Fibroblast of mammary gland (primary cell): ENCODE measurements at regions not wholly inside any gene's neighbourhood (a gene's known extent, or its start where the extent isn't known, plus 50 kb on each side); places are given as distances from the start of the nearest gene placed in this dataset.

Experiments used
- DNase-seq: peaks from one replicate; pipeline ENCODE4 v3.0.0-alpha.2; 2010; ENCODE audit warnings: low read depth
- H3K4me3 ChIP-seq: 2 replicates; pipeline ENCODE4 v1.5.1; 2011; ENCODE audit warnings: low read depth, mild to moderate bottlenecking, low read length, moderate library complexity; ENCODE audit not compliant: control insufficient read depth
- TF ChIP-seq, protein P1 (sequence below): conservative IDR thresholded peaks from 2 replicates; pipeline ENCODE4 v1.5.1; 2011; ENCODE audit warnings: low read depth, low read length, inconsistent platforms; ENCODE audit not compliant: control insufficient read depth, insufficient read depth

- TF ChIP-seq, protein P1, sequence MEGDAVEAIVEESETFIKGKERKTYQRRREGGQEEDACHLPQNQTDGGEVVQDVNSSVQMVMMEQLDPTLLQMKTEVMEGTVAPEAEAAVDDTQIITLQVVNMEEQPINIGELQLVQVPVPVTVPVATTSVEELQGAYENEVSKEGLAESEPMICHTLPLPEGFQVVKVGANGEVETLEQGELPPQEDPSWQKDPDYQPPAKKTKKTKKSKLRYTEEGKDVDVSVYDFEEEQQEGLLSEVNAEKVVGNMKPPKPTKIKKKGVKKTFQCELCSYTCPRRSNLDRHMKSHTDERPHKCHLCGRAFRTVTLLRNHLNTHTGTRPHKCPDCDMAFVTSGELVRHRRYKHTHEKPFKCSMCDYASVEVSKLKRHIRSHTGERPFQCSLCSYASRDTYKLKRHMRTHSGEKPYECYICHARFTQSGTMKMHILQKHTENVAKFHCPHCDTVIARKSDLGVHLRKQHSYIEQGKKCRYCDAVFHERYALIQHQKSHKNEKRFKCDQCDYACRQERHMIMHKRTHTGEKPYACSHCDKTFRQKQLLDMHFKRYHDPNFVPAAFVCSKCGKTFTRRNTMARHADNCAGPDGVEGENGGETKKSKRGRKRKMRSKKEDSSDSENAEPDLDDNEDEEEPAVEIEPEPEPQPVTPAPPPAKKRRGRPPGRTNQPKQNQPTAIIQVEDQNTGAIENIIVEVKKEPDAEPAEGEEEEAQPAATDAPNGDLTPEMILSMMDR = no peak
- no peak for DNase-seq
- H3K4me3 ChIP-seq = no peak overlapping the region
Measured at GRCh38 chr18:22566703-22567420, 149.1 kb upstream of the CTAGE1 start.

DNA sequence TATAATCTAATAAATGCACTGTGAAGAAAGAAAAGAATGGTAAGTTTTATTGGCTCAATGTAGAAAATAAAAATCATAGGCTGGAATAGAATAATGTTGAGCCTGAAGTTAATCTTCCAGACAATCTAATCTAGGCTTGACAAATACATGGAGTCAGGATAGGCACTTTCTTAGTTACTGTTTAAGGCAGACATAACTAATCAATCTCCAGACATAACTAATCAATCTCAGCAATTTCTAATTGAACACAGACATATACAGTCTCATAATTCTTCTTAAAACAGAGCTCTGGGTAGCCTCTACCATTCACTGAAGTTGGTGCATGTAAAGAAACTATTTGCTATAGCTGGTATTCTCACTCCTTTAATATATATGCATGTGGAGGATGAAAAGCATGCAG, 150.1 kb upstream of the CTAGE1 start:
- no peak for DNase-seq
- H3K4me3 ChIP-seq = no peak overlapping the region

DNA sequence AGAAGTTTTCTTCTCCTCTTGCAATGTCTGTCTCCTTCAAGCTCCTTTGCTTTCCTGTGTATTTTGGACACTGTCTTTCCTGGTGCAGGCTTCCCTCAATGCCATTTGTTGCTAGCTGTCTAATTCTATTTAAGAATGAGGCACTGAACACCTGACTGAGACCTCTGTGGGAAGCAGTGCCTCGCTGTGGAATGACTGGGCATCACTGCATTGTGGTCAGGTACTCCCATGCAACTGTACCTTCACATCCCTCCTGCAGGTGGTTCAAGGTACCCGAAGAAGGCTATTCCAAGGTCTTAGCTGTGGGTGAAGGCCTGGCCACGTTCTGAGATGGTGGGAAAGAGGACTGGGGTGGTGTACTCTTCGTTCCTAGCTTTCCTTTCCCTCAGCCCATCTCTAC, 152.8 kb upstream of the CTAGE1 start:
- TF ChIP-seq, protein P1 = no peak
- no peak overlapping the region for H3K4me3 ChIP-seq
- no peak for DNase-seq

More for the DNA sequence above, 150.1 kb upstream of the CTAGE1 start:
- TF ChIP-seq, protein P1 = no peak

- no peak for DNase-seq
- no peak overlapping the region for H3K4me3 ChIP-seq
- TF ChIP-seq, protein P1 = no peak
Measured at GRCh38 chr18:22572341-22572740, 154.6 kb upstream of the CTAGE1 start.

- DNase-seq = no peak
- TF ChIP-seq, protein P1 = no peak
- no peak overlapping the region for H3K4me3 ChIP-seq
Measured at GRCh38 chr18:22579271-22579670, 161.6 kb upstream of the CTAGE1 start.

DNA sequence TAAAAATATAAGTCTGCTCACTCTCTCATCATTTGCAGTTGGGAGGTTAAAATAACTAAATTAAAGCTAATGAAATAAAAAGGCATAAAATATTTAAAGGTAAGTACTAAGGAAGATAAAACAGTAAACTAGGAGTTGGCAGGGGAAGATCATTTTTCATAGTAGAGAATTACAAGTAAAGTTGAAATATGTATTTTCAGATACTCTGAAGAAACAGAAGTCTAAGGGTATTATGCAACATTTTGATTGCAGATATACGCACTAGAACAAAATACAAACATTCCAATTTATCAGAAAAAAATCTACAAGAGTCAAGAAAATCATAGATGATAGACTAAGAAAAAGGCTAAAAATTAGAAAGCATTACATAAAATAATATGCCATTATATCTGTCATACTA, 167.6 kb upstream of the CTAGE1 start:
- DNase-seq = no peak
- H3K4me3 ChIP-seq = no peak overlapping the region
- TF ChIP-seq, protein P1 = no peak

DNA sequence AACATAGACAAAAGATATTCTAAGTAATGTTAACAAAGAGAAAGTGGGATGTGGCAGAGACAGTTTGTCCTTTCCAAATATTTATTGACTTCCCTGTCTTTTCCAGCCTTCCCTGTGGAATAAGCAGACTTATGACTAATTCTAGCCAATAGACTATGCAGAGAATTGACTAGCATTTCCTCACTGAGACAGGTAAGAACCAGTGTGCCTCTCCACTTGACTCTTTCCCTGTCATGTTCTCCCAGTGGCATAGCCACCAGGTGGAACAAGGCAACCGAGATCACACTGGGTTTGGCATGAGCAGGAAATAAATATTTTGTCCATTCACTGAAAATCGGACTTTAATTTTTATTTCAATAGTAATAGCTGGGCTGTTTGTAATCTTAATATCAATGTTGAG, 168.1 kb upstream of the CTAGE1 start:
- no peak overlapping the region for H3K4me3 ChIP-seq
- TF ChIP-seq, protein P1 = no peak
- no peak for DNase-seq
